NCI-H2196 (cell line): ENCODE measurements at regions not wholly inside any gene's neighbourhood (a gene's known extent, or its start where the extent isn't known, plus 50 kb on each side); places are given as distances from the start of the nearest gene placed in this dataset.

Experiments used
- DNase-seq: peaks from one replicate; lab custom pipeline; 2025; ENCODE audit not compliant: unreplicated experiment; lab: John Stamatoyannopoulos, UW

DNA sequence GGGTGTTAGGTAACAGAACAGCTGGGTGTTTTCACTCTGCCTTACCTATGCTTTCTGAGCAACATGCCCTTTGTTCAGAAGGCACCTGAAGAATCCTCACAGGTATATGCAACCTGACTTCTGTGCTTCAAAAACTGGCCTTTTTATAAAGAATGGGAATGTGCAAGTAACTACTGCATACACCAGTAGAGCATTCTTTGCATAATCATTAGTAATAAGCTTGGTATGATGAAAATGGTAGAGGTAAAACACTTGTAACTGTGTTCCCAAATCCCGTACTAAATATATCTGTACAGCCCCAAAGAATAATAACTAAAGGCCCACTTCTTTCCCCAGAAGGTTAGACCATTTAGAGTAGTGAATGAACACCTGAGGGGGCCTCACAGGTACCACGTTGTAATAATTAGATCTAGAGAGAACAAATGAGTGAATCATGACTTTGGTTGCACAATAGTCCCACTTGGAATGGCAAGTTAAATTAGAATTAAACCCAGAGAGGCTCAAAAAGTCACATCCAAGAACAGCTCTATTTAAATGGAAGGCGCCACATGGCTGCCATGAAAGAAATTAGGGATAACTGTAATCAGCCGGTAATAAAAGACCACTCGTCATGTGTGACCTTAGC lies 413.9 kb downstream of the KLF12 start:
- DNase-seq: no peak

DNA sequence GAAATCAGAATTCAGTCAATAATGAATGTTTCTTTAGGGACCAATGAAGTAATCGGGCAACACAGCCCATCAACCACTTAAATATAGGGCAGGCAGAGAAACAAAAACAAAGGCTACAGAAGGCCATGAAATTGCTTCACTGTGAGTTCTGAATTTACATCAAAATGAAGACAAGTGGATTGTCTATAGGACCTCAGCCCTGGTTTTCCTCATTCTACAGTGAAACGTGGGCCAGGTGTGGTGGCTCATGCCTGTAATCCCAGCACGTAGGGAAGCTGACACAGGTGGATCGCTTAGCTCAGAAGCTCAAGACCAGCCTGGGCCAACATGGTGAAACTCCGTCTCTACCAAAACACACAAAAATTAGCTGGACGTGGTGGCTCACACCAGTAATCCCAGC lies 416.0 kb downstream of the KLF12 start:
- DNase-seq: no peak

DNA sequence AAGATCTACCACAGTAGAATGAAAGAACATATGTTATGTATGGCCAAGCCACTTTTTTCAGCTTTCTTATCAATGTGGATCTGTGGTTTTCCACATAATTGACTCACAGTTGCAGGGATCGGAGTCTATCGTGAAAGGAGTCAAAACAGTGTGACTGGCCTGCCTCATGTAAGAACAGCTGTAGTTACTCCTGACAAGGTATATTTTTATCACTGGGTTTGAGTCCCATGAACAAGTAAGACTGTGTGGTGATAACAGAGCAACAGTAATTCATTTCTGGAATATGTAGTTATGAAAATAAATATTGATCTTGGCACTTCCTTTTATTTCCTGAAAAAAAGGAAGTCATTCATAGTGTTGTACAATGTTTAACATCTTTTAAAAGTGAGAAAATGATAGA lies 416.6 kb downstream of the KLF12 start:
- DNase-seq: no peak

DNA sequence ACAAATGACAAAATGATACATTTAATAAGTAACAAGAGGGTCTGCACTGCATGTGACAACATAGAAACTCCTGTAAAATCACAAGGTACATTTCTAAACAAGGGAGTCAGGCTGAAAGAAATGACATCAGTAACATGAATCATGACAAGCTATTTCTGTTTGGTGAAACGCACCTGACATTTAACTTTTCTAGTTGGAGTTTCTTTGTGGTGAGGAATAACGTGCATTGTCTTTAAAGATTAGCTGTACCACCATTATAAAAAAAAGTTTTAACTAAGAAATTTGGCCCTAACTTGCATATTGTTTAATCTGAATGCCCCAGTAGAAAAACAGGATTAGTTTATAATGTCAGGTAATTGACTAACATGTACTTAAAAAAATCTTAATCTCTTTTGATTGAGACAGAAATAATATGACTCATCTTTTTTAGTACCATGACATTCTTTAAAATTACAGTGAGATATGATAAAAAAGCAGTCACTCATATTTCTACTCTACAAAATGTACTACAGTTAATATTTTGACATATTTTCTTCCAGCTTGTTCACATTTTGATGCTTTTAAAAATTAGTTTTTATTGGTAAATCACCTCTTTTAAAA lies 418.2 kb downstream of the KLF12 start:
- no peak for DNase-seq

DNA sequence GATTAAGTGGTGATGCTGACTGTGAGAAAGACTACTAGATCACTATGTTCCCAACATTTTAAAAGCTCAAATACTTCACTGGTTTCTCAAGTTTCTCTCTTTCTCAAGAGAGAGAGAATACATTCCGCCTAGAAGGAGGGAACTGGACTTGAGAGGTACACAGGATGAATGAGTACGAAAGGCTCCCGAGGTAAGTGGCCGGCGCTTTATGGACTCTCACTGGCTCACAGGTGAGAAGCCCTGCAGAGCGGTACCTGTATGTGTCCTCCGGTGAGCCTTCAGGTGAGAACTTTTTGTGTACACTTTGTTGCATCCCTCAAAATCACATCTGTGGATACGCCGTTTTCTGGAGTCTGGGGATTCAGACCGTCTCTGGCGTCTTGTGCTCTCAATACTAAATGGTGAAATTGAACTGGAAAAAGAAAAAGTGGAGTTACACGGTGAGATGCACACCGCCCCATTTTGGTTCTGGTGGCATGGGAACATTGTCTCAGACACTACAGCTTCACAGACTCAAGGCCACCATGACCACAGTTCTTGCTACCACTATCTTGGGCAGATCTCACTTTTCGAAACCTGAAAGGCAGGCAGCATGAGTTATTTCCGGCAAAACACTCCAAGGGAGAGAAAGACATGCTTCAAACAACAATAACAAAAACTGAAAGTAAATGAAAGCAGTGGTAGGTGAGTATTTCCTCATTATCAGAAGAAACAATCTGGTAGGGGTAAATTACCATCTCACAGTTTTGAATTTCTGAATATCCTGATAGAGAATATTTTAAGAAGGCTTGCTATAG lies 418.9 kb downstream of the KLF12 start:
- DNase-seq: no peak

DNA sequence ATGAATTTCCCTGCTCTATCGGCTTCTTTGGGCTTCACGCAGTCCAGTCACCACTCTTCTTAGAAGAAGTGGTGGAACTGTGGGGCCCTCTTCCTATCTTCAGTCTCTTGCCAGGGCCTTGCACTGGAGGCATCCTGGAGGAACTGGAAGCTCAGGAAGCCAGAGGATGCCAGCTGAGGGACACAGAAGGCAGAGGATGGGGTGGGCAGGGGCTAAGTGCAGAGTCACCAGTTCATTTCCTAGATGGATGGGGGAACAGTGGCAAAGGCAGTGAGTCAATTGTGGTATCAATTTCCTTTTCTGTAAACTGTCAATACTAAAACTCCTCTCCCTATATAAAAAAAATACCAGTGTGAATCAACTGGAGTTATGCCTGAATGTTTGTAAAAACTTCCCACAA lies 419.7 kb downstream of the KLF12 start:
- no peak for DNase-seq

DNA sequence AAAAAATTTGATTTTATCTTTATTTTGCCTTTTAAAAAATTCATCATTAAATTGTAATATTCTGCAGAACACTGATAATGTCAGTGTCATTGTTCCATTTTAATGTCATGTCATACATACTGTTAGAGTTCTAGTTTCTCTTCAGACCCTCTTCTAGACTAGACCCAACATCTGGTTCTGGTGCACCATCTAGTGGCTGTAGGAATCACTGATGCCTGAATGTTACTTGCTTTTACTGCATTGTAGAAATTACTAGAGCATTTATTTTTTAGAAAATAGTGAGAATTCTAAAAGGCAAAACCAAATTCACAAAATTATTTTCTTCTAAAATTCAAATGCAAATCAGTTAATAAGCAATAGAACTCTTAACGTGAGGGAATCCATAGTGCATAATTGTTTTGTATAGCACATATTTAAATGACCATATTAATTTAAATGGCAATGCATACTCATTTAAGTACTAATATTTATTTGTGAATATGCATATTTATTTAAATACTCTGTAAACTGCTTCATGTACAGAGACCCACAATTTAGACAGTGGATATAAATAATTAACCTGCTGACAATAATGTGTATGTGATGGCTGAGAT lies 425.7 kb downstream of the KLF12 start:
- DNase-seq: peak; percentile 57

DNA sequence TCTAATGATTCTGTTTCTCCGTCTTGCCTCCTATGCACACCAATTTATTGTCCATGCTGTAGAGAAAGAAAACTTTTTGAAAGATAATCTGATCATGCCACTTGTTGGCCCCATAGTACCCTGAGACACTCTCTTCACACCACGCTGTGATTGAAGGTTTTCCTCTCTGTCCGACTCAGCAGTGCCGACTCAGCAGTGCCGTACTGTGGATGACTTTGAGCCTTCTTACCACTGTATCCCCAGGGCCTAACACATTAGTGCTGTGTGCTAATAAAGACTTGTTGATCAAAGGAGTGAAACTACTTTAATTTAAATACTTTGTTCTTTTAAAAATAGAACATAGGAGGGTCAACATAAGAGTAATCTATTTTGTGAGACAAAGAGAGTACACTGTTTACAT lies 429.6 kb downstream of the KLF12 start:
- DNase-seq: no peak

DNA sequence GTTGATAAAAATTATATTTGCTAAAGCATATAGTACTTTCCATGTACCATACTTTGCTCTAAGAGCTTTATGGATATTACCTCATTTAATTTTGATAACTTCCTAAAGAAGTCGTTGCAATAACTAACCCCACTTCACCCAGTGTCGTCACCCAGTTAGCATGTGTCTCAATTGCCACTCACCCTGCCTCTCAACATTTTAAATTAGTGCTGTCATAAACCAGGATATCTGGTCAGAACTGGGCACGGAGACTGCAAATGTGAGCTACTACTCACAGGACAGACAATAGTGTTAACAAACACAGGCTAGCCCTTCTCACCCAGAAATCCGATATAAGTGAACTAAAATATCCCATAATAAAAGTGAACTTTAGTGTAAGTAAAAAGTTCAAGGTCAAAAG lies 430.6 kb downstream of the KLF12 start:
- DNase-seq: no peak

DNA sequence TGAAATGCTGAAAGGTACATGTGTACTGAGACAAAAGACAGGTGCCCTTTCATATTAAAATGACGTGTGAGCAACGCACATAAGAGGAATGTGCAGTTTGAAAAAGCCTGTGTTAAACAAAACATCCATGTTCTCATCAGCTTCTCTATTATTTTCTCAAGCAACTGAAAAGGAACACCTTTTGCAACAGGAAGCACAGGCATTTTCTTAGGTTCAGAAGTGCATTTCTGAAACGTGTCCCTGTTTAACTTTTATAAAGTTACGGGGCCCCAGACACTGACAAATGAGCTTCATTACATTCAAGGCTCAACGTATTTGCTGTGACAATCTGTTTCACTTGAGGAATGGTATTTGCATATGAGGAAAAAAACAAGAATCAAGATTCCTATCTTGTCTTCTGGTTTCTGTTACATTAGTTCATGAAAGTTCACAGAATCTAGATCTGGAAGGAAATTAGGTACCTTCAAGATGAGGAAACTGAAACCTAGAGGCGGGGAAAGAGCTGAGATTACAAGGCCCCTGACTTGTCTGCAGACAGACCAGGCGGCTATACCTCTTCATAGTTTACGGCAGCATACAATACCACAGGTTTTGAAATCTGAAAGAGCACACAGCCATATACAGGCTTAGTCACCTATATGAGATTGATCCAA lies 431.7 kb downstream of the KLF12 start:
- no peak for DNase-seq

DNA sequence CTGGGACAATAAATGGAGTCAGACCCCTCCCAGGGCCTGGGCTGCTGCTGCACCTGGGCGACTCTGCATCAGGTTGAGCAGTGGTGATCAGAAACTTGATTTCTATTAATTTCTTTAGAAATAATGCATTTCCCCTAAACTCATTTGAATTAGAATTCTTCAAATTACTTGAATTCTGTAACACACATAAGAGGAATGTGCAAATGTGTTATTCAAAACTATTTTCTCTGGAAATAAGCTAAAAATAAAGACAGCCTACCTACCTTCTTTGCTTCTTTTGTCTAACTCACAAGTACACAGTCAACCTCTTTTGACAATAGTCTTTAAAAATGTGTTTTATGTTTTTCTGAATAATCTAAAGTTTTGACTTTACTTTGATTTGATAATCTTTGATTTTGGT lies 433.0 kb downstream of the KLF12 start:
- DNase-seq: no peak

DNA sequence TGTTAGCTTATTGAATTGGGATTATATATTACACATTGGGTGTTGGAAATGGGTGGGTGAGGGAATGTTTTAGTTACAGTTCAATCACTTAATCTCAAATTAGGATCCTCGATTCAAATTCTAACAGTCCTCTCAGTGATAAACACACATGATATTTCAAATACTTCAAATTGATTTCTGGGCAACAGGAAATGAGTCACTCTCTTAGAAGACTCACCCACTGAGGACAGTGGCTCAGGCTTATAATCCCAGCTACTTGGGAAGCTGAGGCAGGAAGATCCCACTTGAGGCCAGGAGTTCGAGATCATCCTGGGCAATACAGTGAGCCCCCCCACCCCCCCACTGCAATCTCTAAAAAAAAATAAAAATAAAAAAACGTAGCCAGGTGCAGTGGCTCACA lies 435.3 kb downstream of the KLF12 start:
- no peak for DNase-seq

DNA sequence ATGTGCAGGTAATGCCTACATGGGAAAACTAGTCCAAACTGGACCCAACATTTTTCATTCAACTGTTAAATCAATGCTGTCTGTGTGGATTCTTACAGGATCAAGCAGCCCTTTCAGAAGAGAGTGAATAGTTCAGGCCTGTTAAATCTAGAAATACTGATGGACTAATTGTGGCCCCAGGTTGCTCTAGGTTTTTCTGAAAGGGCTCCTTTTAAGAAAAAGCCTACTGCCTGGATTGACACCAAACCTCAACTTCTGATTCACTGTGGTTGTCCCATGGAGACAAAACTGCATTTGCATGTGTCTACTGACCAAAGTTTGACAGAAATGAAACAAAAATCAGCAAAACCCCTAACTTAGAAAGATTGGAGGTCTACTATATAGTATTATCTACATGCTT lies 437.0 kb downstream of the KLF12 start:
- no peak for DNase-seq

DNA sequence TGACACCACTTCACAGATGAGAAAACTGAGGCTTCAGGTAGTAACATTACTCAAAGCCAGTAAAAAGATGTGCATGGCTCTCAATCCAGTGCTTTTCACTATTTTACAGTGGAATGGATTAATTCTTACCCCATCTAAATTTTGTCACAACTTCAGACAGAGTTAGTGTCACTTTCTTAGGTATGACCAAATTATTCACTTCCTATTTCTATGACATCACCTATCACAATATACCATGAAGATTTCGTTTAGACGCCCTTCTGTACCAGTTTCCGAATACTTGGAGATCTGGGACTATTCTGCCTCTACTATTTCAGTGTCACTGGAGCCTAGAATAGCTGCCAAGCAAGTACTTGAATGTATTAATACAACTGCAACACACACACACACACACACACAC lies 437.5 kb downstream of the KLF12 start:
- no peak for DNase-seq

DNA sequence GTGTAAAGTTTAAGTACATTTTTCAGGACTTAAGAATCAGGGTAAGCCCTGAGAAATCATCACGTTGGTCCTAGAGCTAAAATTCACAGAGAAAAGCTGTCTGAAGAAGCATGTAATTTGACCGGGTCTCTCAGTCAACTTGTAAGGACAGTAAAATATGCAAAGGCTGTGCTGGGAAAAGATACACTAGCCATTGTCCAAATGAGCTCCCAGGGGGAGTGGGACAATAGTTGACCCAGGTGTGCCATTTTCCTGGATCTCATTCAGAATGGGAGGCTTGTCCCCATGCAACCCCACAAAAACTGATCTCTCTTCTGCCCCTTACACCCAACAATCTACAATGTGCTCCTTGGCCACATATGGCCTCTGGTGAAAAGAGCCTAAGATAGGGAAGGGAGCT lies 437.9 kb downstream of the KLF12 start:
- DNase-seq: no peak

DNA sequence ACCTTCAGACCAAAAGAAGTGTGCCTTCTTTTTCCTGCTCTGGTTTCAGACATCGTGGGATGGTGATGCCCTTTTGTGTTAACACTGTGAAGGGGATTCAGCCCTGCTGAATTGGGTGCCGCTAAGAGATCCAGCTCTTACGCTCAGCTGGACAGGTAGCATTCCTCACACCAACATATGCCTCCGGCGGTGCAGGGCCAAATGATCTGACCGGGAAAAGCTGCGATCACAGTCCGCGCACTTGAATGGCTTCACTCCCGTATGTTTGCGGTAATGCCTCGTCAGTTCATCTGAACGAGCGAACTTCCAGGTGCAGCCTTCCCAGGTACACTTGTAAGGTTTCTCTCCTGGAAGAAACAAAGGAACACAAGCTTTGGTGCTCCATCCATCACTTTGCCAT lies 438.9 kb downstream of the KLF12 start:
- DNase-seq: no peak

DNA sequence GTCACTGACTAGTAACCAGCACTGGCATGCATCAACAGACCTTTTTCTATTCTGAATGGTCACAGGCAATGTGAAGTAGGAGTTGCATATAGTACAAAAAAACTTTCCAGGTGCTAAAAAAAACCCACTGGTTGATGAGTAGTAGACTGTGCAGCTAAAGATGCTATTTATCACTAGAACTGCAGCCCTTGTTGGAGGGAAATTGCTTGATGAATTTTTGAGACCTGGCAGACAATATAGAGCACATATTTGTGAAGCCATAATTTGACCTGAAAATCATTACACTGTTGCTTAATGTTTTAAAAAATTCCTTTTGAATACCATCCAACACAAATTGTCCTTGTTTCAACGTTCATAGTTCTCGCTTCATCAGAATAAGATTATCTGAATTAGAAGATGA lies 441.0 kb downstream of the KLF12 start:
- no peak for DNase-seq

DNA sequence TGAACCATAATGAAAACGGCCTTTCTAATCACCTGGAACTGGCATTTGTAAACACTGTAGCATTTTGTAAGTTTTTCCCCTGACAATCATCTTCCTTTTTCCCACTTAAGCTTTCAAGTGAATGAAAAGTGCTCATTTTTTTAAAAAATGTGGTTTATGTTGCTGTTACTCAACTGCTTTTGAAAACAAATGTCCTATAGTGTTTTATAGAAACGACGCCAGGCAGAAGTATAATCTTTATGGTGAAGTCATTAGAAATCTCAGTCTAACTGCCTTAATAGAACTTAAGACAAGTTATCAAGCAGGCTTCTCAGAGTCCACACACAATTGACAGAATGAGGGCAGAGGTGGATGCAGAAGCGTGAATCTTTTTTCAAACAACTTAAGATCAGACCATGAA lies 442.3 kb downstream of the KLF12 start:
- DNase-seq: no peak

DNA sequence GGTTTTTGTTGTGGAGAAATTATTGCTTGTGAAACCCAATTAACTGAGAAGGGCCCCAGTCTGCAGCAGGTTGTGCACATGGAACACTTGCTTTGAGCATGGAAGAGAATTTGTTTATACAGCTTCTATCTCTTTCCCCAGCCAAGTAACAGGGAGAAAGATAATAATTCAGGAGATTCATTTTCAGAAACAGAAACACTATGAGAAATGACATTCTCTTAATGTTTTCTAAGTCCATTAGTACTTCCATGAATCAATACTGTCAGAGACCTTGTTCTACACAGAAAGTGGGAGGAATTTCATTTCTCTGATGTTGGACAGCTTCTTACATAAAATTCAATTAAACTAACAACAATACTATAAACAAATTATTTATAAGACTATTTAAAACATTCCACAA lies 446.3 kb downstream of the KLF12 start:
- no peak for DNase-seq

DNA sequence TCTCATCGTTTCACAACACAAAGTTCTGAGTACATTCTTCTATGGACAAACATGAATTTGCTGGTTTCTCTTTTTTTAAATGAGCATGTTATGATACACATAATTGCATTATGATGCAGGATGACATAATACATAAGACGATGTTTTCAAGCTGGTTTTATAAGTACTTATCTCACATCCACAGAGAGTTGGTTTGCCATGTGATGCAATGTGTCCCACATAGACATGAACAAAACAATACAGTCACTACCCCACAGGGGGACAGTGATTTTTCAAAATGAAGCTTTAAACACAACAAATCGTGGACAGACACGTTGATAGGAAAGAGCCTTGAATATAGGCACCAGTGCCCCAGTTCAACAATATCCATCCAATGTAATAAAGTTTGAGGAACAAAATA lies 447.1 kb downstream of the KLF12 start:
- DNase-seq: no peak

DNA sequence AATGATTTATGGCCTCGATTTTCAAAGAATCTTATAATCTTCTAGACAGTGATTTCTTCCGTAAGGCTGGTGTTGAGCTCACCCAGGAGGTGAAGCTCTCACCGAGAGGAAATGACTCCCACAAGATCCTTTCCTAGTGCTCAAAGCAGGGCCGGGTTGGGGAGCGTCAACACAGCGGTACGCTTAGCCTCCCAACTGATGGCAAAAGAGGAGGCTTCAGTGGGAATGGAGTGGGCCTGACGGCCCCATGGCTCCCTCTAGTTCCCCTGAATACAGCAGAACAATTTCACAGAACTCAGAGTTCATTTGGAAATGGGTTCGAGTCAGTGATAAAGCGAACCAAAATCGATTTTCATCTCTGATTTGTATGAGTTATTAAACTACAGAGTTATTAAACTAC lies 449.5 kb downstream of the KLF12 start:
- DNase-seq: no peak

DNA sequence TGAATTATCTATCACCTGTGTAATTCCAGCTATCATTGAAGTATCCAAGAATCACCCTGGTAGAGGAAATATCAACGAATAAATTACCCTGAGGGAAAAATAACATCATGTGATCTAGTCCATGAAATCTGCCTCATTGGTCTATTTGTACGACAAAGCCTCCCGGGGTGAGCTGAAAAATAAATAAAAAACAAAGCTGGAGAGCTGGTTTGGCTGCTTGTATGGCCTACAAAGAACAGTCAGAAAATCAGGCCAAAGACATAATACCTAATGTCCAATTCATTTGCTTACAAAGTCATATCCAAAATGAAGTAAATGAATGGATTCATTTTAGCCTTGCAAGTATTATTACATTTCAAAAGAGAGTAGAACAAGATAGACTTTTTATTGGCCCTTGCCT lies 449.9 kb downstream of the KLF12 start:
- DNase-seq: no peak
